SK-N-SH (cell line): ENCODE measurements at regions not wholly inside any gene's neighbourhood (a gene's known extent, or its start where the extent isn't known, plus 50 kb on each side); places are given as distances from the start of the nearest gene placed in this dataset.
"Not testable (repeated sequence)": the region's sequence is repeated elsewhere in the genome, so short reads cannot be mapped to it uniquely, and the experiment has no call there.

Experiments used
- CTCF ChIP-seq: fragments of 200-600 bp; sonication (generic); IDR thresholded peaks from 2 replicates; pipeline ENCODE4 v1.6.1; 2017; ENCODE audit warnings: antibody characterized with exemption, mild to moderate bottlenecking, moderate library complexity
- YY1 ChIP-seq: IDR thresholded peaks from 2 replicates; pipeline ENCODE4 v1.4.0; 2012; ENCODE audit warnings: low read depth, mild to moderate bottlenecking

GRCh38 chr12:131289807-131290206 is 336.1 kb downstream of the ADGRD1 start:
- not testable (repeated sequence) for TF ChIP-seq CTCF, YY1
